Mesothelial cell of epicardium (in vitro differentiated cells): ENCODE measurements at regions not wholly inside any gene's neighbourhood (a gene's known extent, or its start where the extent isn't known, plus 50 kb on each side); places are given as distances from the start of the nearest gene placed in this dataset.
"Not testable (repeated sequence)": the region's sequence is repeated elsewhere in the genome, so short reads cannot be mapped to it uniquely, and the experiment has no call there.

Source experiments
- DNase-seq, 2 experiments: peaks; one replicate each; pipeline ENCODE4 v3.0.0; 2021; ENCODE audit warnings: low spot score in 2 of 2; ENCODE audit not compliant: unreplicated experiment in 2 of 2
- H3K27ac Mint-ChIP-seq: 2 replicates; pipeline ENCODE4 v1.8.0; 2021; ENCODE audit warnings: mixed read lengths
- H3K27me3 Mint-ChIP-seq: 2 replicates; pipeline ENCODE4 v1.8.0; 2021; ENCODE audit warnings: low read depth, mixed read lengths
- H3K36me3 Mint-ChIP-seq: 2 replicates; pipeline ENCODE4 v1.8.0; 2021; ENCODE audit warnings: mixed read lengths
- H3K4me1 Mint-ChIP-seq: 2 replicates; pipeline ENCODE4 v1.8.0; 2021; ENCODE audit warnings: mixed read lengths
- H3K4me3 Mint-ChIP-seq: 2 replicates; pipeline ENCODE4 v1.8.0; 2021; ENCODE audit warnings: mild to moderate bottlenecking, moderate library complexity, mixed read lengths
- H3K9me3 Mint-ChIP-seq: 2 replicates; pipeline ENCODE4 v1.8.0; 2021; ENCODE audit warnings: mixed read lengths
- CTCF ChIP-seq: fragments of 200-600 bp; sonication (generic); IDR thresholded peaks from one replicate; pipeline ENCODE4 v1.5.0; 2021; ENCODE audit warnings: antibody characterized with exemption; ENCODE audit not compliant: unreplicated experiment

GRCh38 chr9:135358552-135358940 lies 121.0 kb upstream of the PPP1R26 start:
- DNase-seq = no peak
- Mint-ChIP-seq H3K4me1 (no peaks in the 10 kb centered on the region), H3K36me3 (no peaks in the 10 kb centered on the region), H3K9me3 (no peaks in the 10 kb centered on the region), H3K27me3 (peaks cover 5% of the 10 kb centered on the region), H3K27ac (no peak overlapping the region), H3K4me3 (no peak overlapping the region)
- no peak for TF ChIP-seq CTCF

GRCh38 chr9:135359764-135360163 lies 119.8 kb upstream of the PPP1R26 start:
- H3K36me3 Mint-ChIP-seq = no peaks in the 10 kb centered on the region
- H3K4me3 Mint-ChIP-seq = no peak overlapping the region
- no peak for TF ChIP-seq CTCF
- H3K27ac Mint-ChIP-seq = no peak overlapping the region
- peaks cover 2% of the 10 kb centered on the region for H3K27me3 Mint-ChIP-seq
- H3K9me3 Mint-ChIP-seq = no peaks in the 10 kb centered on the region
- H3K4me1 Mint-ChIP-seq = no peaks in the 10 kb centered on the region
- no peak for DNase-seq

GRCh38 chr9:135360617-135361016 lies 119.0 kb upstream of the PPP1R26 start:
- no peak for TF ChIP-seq CTCF
- Mint-ChIP-seq H3K36me3 (no peaks in the 10 kb centered on the region), H3K4me1 (no peaks in the 10 kb centered on the region), H3K27ac (no peak overlapping the region), H3K9me3 (no peaks in the 10 kb centered on the region), H3K4me3 (no peak overlapping the region), H3K27me3 (peaks cover 2% of the 10 kb centered on the region)
- DNase-seq = no peak

GRCh38 chr9:135361668-135362067 lies 117.9 kb upstream of the PPP1R26 start:
- not testable (repeated sequence) for H3K4me1 Mint-ChIP-seq, H3K36me3 Mint-ChIP-seq, H3K27ac Mint-ChIP-seq, H3K9me3 Mint-ChIP-seq, H3K4me3 Mint-ChIP-seq, H3K27me3 Mint-ChIP-seq, DNase-seq

GRCh38 chr9:135363596-135363995 lies 116.0 kb upstream of the PPP1R26 start:
- H3K27ac Mint-ChIP-seq = no peak overlapping the region
- no peak for DNase-seq
- no peaks in the 10 kb centered on the region for H3K36me3 Mint-ChIP-seq
- H3K4me3 Mint-ChIP-seq = no peak overlapping the region
- H3K4me1 Mint-ChIP-seq = no peaks in the 10 kb centered on the region
- peaks cover 5% of the 10 kb centered on the region for H3K27me3 Mint-ChIP-seq
- no peak for TF ChIP-seq CTCF
- H3K9me3 Mint-ChIP-seq = no peaks in the 10 kb centered on the region

- H3K36me3 Mint-ChIP-seq = no peaks in the 10 kb centered on the region
- no peaks in the 10 kb centered on the region for H3K9me3 Mint-ChIP-seq
- H3K4me1 Mint-ChIP-seq = no peaks in the 10 kb centered on the region
- TF ChIP-seq CTCF = no peak
- H3K27me3 Mint-ChIP-seq = peaks cover 7% of the 10 kb centered on the region
- no peak overlapping the region for H3K4me3 Mint-ChIP-seq
- H3K27ac Mint-ChIP-seq = no peak overlapping the region
- no peak for DNase-seq
Measured at GRCh38 chr9:135365013-135365768, 114.4 kb upstream of the PPP1R26 start.
